Natural killer cell (primary cell): ENCODE measurements at regions not wholly inside any gene's neighbourhood (a gene's known extent, or its start where the extent isn't known, plus 50 kb on each side); places are given as distances from the start of the nearest gene placed in this dataset.
A peak's percentile ranks its signal among the peaks of the same experiment; 100 is the strongest.

ENCODE experiments used
- ATAC-seq, 3 donors: fragments of 150-1000 bp in 2 of 3; fragments of 200-7000 bp in 1 of 3; cut with Tn5 transposase; 1 replicate in 1 of 3; 2 replicates in 2 of 3; pipeline ENCODE4 v1.10.0; 2021; ENCODE audit warnings: mild to moderate bottlenecking in 2 of 3, moderate library complexity in 2 of 3
- DNase-seq, 2 donors: peaks; one replicate each; pipeline versions ENCODE4 v3.0.0 to v3.0.0-alpha.2; 2013 to 2021; ENCODE audit warnings: mixed read lengths in 1 of 2
- H3K27ac ChIP-seq: one replicate; pipeline ENCODE4 v1.5.1; 2013; ENCODE audit warnings: mild to moderate bottlenecking, low read length
- H3K27me3 ChIP-seq: one replicate; pipeline ENCODE4 v1.6.1; 2013; ENCODE audit warnings: low read length; ENCODE audit not compliant: control insufficient read depth, insufficient read depth
- H3K36me3 ChIP-seq: one replicate; pipeline ENCODE4 v1.6.1; 2013; ENCODE audit warnings: low read length; ENCODE audit not compliant: control insufficient read depth, insufficient read depth
- H3K4me1 ChIP-seq: one replicate; pipeline ENCODE4 v1.6.1; 2013; ENCODE audit warnings: low read length; ENCODE audit not compliant: control insufficient read depth, insufficient read depth
- H3K4me3 ChIP-seq: one replicate; pipeline ENCODE4 v1.5.1; 2013; ENCODE audit warnings: low read length
- H3K9me3 ChIP-seq: one replicate; pipeline ENCODE4 v1.6.1; 2013; ENCODE audit warnings: low read length; ENCODE audit not compliant: control insufficient read depth, insufficient read depth
- H3K27ac Mint-ChIP-seq, 2 donors: one replicate each; pipeline ENCODE4 v1.8.0; 2022; ENCODE audit warnings: mild to moderate bottlenecking in 2 of 2, mixed read lengths in 2 of 2, moderate library complexity in 1 of 2
- H3K27me3 Mint-ChIP-seq, 2 donors: one replicate each; pipeline ENCODE4 v1.8.0; 2022; ENCODE audit warnings: low read depth in 2 of 2, mixed read lengths in 2 of 2
- H3K36me3 Mint-ChIP-seq: one replicate; pipeline ENCODE4 v1.8.0; 2022; ENCODE audit warnings: mixed read lengths
- H3K4me1 Mint-ChIP-seq, 2 donors: one replicate each; pipeline ENCODE4 v1.8.0; 2022; ENCODE audit warnings: mixed read lengths in 2 of 2
- H3K4me3 Mint-ChIP-seq: one replicate; pipeline ENCODE4 v1.8.0; 2022; ENCODE audit warnings: mild to moderate bottlenecking, moderate library complexity, mixed read lengths
- H3K9me3 Mint-ChIP-seq, 2 donors: one replicate each; pipeline ENCODE4 v1.8.0; 2022; ENCODE audit warnings: mixed read lengths in 2 of 2
- WGBS: methylation state at CpG from one replicate; pipeline ENCODE4 v1.1.7; 2013; ENCODE audit warnings: missing lambda C conversion rate; ENCODE audit not compliant: insufficient coverage; 5-methylcytosine and 5-hydroxymethylcytosine counted together
- intact Hi-C: fragments of 100-400 bp; cut with micrococcal nuclease; formaldehyde crosslinking; loops from one replicate; pipeline ENCODE4 v1.14.2; 2022
- TF ChIP-seq, protein P1 (sequence below): fragments of 200-600 bp; IDR thresholded peaks from one replicate; pipeline ENCODE4 v1.8.0; 2022; ENCODE audit warnings: antibody characterized with exemption

- Mint-ChIP-seq H3K36me3 (no peaks in the 10 kb centered on the region), H3K4me3 (no peak overlapping the region), H3K4me1 (peaks cover 0 to 19% of the 10 kb centered on the region in 2 donors), H3K9me3 (no peaks in the 10 kb centered on the region), H3K27ac (no peak overlapping the region), H3K27me3 (peaks cover 22 to 23% of the 10 kb centered on the region in 2 donors)
- Histone ChIP-seq H3K9me3 (no peaks in the 10 kb centered on the region), H3K4me1 (peaks cover 8% of the 10 kb centered on the region), H3K27me3 (peaks cover 4% of the 10 kb centered on the region), H3K4me3 (no peak overlapping the region), H3K36me3 (no peaks in the 10 kb centered on the region), H3K27ac (no peak overlapping the region)
- ATAC-seq (no peak), DNase-seq (no peak)
- WGBS: 89% methylated on average over 5 of the region's 5 CpGs
- intact Hi-C loops: no loop called here
- TF ChIP-seq, protein P1, sequence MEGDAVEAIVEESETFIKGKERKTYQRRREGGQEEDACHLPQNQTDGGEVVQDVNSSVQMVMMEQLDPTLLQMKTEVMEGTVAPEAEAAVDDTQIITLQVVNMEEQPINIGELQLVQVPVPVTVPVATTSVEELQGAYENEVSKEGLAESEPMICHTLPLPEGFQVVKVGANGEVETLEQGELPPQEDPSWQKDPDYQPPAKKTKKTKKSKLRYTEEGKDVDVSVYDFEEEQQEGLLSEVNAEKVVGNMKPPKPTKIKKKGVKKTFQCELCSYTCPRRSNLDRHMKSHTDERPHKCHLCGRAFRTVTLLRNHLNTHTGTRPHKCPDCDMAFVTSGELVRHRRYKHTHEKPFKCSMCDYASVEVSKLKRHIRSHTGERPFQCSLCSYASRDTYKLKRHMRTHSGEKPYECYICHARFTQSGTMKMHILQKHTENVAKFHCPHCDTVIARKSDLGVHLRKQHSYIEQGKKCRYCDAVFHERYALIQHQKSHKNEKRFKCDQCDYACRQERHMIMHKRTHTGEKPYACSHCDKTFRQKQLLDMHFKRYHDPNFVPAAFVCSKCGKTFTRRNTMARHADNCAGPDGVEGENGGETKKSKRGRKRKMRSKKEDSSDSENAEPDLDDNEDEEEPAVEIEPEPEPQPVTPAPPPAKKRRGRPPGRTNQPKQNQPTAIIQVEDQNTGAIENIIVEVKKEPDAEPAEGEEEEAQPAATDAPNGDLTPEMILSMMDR: no peak
Observed at GRCh38 chr6:33921745-33922144, 117.9 kb upstream of the MLN start.

DNA sequence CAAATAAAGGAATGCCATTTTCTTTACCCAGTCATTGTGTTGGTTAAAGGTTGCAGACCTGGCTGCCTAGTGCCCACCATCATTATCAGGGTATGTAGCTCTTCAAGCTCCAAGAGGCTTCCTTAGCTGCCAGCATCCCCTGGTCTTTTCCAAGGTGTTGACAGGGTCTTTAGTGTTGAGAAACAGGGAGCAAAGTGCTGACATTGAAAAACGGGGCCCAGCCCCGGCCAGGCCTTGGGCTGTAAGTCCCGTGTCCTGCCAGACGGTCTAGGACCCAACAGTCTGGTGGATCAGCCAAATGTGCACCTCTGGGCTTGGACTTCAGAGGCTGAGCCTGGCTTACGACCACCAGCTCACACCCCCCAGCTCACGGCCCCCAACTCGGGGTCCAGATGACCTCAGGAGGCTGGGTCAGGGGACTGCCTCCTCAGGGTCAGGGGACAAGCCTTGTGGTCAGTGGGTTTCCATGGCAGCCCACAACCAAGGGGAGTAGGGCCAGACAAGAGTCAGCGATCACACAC, 114.4 kb upstream of the MLN start:
- H3K4me1 Mint-ChIP-seq: peaks cover 26 to 37% of the 10 kb centered on the region in 2 donors
- 92% methylated on average over 8 of the region's 8 CpGs for WGBS

DNA sequence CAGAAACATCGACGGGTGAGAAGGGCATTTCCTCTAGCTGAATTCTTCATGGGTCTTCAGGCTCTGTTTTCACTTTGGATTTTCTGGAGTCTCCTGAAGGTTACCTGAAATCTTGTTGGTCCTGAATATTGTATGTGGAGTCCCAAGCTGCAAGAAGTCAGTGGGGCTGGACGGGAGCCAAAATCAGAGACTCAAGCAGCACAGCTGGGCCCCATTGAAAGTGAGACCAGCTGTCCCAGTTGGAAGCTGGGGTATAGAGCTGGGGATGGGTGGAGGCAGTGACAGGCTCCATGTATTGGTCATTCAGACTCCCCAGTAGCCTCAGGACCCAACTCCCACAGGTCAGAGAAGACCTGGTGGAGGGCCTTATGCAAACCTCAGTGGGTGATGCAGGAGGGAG, 111.3 kb upstream of the MLN start:
- ATAC-seq: peak in 1 of 3 donors; percentile 9
- TF ChIP-seq, protein P1: no peak
- Histone ChIP-seq H3K9me3 (no peaks in the 10 kb centered on the region), H3K36me3 (no peaks in the 10 kb centered on the region), H3K27ac (no peak overlapping the region), H3K4me1 (peaks cover 26% of the 10 kb centered on the region), H3K4me3 (no peak overlapping the region), H3K27me3 (no peaks in the 10 kb centered on the region)
- Mint-ChIP-seq H3K4me3 (peak overlapping the region; percentile 83), H3K36me3 (no peaks in the 10 kb centered on the region), H3K4me1 (peaks cover 35 to 50% of the 10 kb centered on the region in 2 donors), H3K27me3 (peaks cover 37 to 38% of the 10 kb centered on the region in 2 donors), H3K9me3 (no peaks in the 10 kb centered on the region), H3K27ac (peak overlapping the region; percentile 61 to 66)
- DNase-seq: peak in 1 of 2 donors; percentile 57
- intact Hi-C loops: no loop called here
- WGBS: 29% methylated on average over 3 of the region's 3 CpGs

More for the DNA sequence above, 114.4 kb upstream of the MLN start:
- no peak for ATAC-seq
- Histone ChIP-seq H3K4me1 (peaks cover 23% of the 10 kb centered on the region), H3K4me3 (no peak overlapping the region), H3K36me3 (no peaks in the 10 kb centered on the region), H3K27me3 (no peaks in the 10 kb centered on the region), H3K27ac (no peak overlapping the region), H3K9me3 (no peaks in the 10 kb centered on the region)
- Mint-ChIP-seq H3K9me3 (no peaks in the 10 kb centered on the region), H3K27ac (no peak overlapping the region), H3K27me3 (peaks cover 23 to 38% of the 10 kb centered on the region in 2 donors), H3K36me3 (no peaks in the 10 kb centered on the region), H3K4me3 (no peak overlapping the region)
- TF ChIP-seq, protein P1: no peak
- intact Hi-C loops: no loop called here
- DNase-seq: no peak

- peak overlapping the region; percentile 83 for H3K4me3 Mint-ChIP-seq
- no peaks in the 10 kb centered on the region for H3K36me3 Mint-ChIP-seq
- peak; percentile 56 to 90 (median 87) for ATAC-seq
- peaks cover 33 to 38% of the 10 kb centered on the region in 2 donors for H3K27me3 Mint-ChIP-seq
- peak overlapping the region; percentile 61 to 66 for H3K27ac Mint-ChIP-seq
- Histone ChIP-seq H3K4me1 (peaks cover 26% of the 10 kb centered on the region), H3K9me3 (no peaks in the 10 kb centered on the region), H3K27me3 (no peaks in the 10 kb centered on the region), H3K4me3 (no peak overlapping the region), H3K36me3 (no peaks in the 10 kb centered on the region), H3K27ac (peak overlapping the region; percentile 26)
- no peaks in the 10 kb centered on the region for H3K9me3 Mint-ChIP-seq
- DNase-seq: peak in 1 of 2 donors; percentile 77
- peaks cover 39 to 50% of the 10 kb centered on the region in 2 donors for H3K4me1 Mint-ChIP-seq
- intact Hi-C loops: no loop called here
- under 1% methylated on average over 8 of the region's 8 CpGs for WGBS
- TF ChIP-seq, protein P1: no peak
Observed at GRCh38 chr6:33914645-33915044, 110.8 kb upstream of the MLN start.
